Mesothelial cell of epicardium (in vitro differentiated cells): ENCODE measurements at regions not wholly inside any gene's neighbourhood (a gene's known extent, or its start where the extent isn't known, plus 50 kb on each side); places are given as distances from the start of the nearest gene placed in this dataset.

Source experiments
- DNase-seq, 2 experiments: peaks; one replicate each; pipeline ENCODE4 v3.0.0; 2021; ENCODE audit warnings: low spot score in 2 of 2; ENCODE audit not compliant: unreplicated experiment in 2 of 2
- H3K27ac Mint-ChIP-seq: 2 replicates; pipeline ENCODE4 v1.8.0; 2021; ENCODE audit warnings: mixed read lengths
- H3K27me3 Mint-ChIP-seq: 2 replicates; pipeline ENCODE4 v1.8.0; 2021; ENCODE audit warnings: low read depth, mixed read lengths
- H3K36me3 Mint-ChIP-seq: 2 replicates; pipeline ENCODE4 v1.8.0; 2021; ENCODE audit warnings: mixed read lengths
- H3K4me1 Mint-ChIP-seq: 2 replicates; pipeline ENCODE4 v1.8.0; 2021; ENCODE audit warnings: mixed read lengths
- H3K4me3 Mint-ChIP-seq: 2 replicates; pipeline ENCODE4 v1.8.0; 2021; ENCODE audit warnings: mild to moderate bottlenecking, moderate library complexity, mixed read lengths
- H3K9me3 Mint-ChIP-seq: 2 replicates; pipeline ENCODE4 v1.8.0; 2021; ENCODE audit warnings: mixed read lengths
- CTCF ChIP-seq: fragments of 200-600 bp; sonication (generic); IDR thresholded peaks from one replicate; pipeline ENCODE4 v1.5.0; 2021; ENCODE audit warnings: antibody characterized with exemption; ENCODE audit not compliant: unreplicated experiment

- Mint-ChIP-seq H3K27ac (no peak overlapping the region), H3K4me1 (peaks cover 6% of the 10 kb centered on the region), H3K36me3 (no peaks in the 10 kb centered on the region), H3K27me3 (no peaks in the 10 kb centered on the region), H3K9me3 (peaks cover 4% of the 10 kb centered on the region), H3K4me3 (no peak overlapping the region)
- DNase-seq = no peak
- TF ChIP-seq CTCF = no peak
Observed at GRCh38 chr7:81630600-81630999, 139.2 kb downstream of the HGF start.

- Mint-ChIP-seq H3K4me1 (peaks cover 15% of the 10 kb centered on the region), H3K27ac (no peak overlapping the region), H3K4me3 (no peak overlapping the region), H3K36me3 (no peaks in the 10 kb centered on the region), H3K9me3 (peaks cover 4% of the 10 kb centered on the region), H3K27me3 (no peaks in the 10 kb centered on the region)
- no peak for TF ChIP-seq CTCF
- DNase-seq = no peak
Observed at GRCh38 chr7:81629702-81630101, 140.1 kb downstream of the HGF start.

GRCh38 chr7:81628951-81629350 is 140.9 kb downstream of the HGF start:
- Mint-ChIP-seq H3K4me3 (no peak overlapping the region), H3K9me3 (peaks cover 4% of the 10 kb centered on the region), H3K4me1 (peaks cover 22% of the 10 kb centered on the region), H3K27me3 (no peaks in the 10 kb centered on the region), H3K36me3 (no peaks in the 10 kb centered on the region), H3K27ac (no peak overlapping the region)
- TF ChIP-seq CTCF = no peak
- no peak for DNase-seq

GRCh38 chr7:81627536-81628287 is 142.1 kb downstream of the HGF start:
- Mint-ChIP-seq H3K4me3 (no peak overlapping the region), H3K27ac (no peak overlapping the region), H3K27me3 (no peaks in the 10 kb centered on the region), H3K4me1 (peaks cover 29% of the 10 kb centered on the region), H3K9me3 (peaks cover 4% of the 10 kb centered on the region), H3K36me3 (no peaks in the 10 kb centered on the region)
- no peak for TF ChIP-seq CTCF
- no peak for DNase-seq

- DNase-seq = no peak
- Mint-ChIP-seq H3K36me3 (no peaks in the 10 kb centered on the region), H3K4me1 (peaks cover 34% of the 10 kb centered on the region), H3K27me3 (no peaks in the 10 kb centered on the region), H3K9me3 (no peaks in the 10 kb centered on the region), H3K27ac (no peak overlapping the region), H3K4me3 (no peak overlapping the region)
- no peak for TF ChIP-seq CTCF
Observed at GRCh38 chr7:81626008-81626407, 143.8 kb downstream of the HGF start.
